ENCODE measurements at regions not wholly inside any gene's neighbourhood (a gene's known extent, or its start where the extent isn't known, plus 50 kb on each side); places are given as distances from the start of the nearest gene placed in this dataset.

GRCh38 chr17:72342627-72343527, 222.1 kb downstream of the SOX9 start:
- no peak for ATAC-seq (replicated peaks)
- H3K27me3 Mint-ChIP-seq = peaks cover 16% of the 10 kb centered on the region
- no peaks in the 10 kb centered on the region for H3K36me3 Mint-ChIP-seq (ENCODE audit: low read depth)
- no peak overlapping the region for H3K27ac Mint-ChIP-seq
- peaks cover 5% of the 10 kb centered on the region for H3K9me3 Mint-ChIP-seq
- no peak overlapping the region for H3K4me3 Mint-ChIP-seq
- no peaks in the 10 kb centered on the region for H3K4me1 Mint-ChIP-seq

- Mint-ChIP-seq H3K9me3 (peaks cover 5% of the 10 kb centered on the region), H3K36me3 (ENCODE audit: low read depth) (no peaks in the 10 kb centered on the region), H3K4me3 (no peak overlapping the region), H3K4me1 (no peaks in the 10 kb centered on the region), H3K27me3 (peaks cover 11% of the 10 kb centered on the region), H3K27ac (no peak overlapping the region)
- no peak for ATAC-seq (replicated peaks)
Observed at GRCh38 chr17:72343911-72344310, 223.1 kb downstream of the SOX9 start.

GRCh38 chr17:72344613-72345012, 223.8 kb downstream of the SOX9 start:
- no peaks in the 10 kb centered on the region for H3K4me1 Mint-ChIP-seq
- H3K27me3 Mint-ChIP-seq = peaks cover 11% of the 10 kb centered on the region
- H3K36me3 Mint-ChIP-seq (ENCODE audit: low read depth) = no peaks in the 10 kb centered on the region
- no peak overlapping the region for H3K27ac Mint-ChIP-seq
- ATAC-seq (replicated peaks) = no peak
- H3K9me3 Mint-ChIP-seq = peaks cover 5% of the 10 kb centered on the region
- no peak overlapping the region for H3K4me3 Mint-ChIP-seq

GRCh38 chr17:72345088-72345487, 224.3 kb downstream of the SOX9 start:
- ATAC-seq (replicated peaks) = no peak
- H3K27me3 Mint-ChIP-seq = peaks cover 11% of the 10 kb centered on the region
- H3K36me3 Mint-ChIP-seq (ENCODE audit: low read depth) = no peaks in the 10 kb centered on the region
- H3K9me3 Mint-ChIP-seq = peaks cover 5% of the 10 kb centered on the region
- no peak overlapping the region for H3K27ac Mint-ChIP-seq
- H3K4me1 Mint-ChIP-seq = no peaks in the 10 kb centered on the region
- H3K4me3 Mint-ChIP-seq = no peak overlapping the region

- Mint-ChIP-seq H3K27me3 (peaks cover 11% of the 10 kb centered on the region), H3K4me1 (no peaks in the 10 kb centered on the region), H3K4me3 (no peak overlapping the region), H3K36me3 (ENCODE audit: low read depth) (no peaks in the 10 kb centered on the region), H3K9me3 (peaks cover 5% of the 10 kb centered on the region), H3K27ac (no peak overlapping the region)
- ATAC-seq (replicated peaks) = no peak
Observed at GRCh38 chr17:72345536-72345935, 224.7 kb downstream of the SOX9 start.

- H3K27ac Mint-ChIP-seq = no peak overlapping the region
Observed at GRCh38 chr17:72346306-72346705, 225.5 kb downstream of the SOX9 start.

GRCh38 chr17:72349011-72349410, 228.2 kb downstream of the SOX9 start:
- H3K36me3 Mint-ChIP-seq (ENCODE audit: low read depth) = no peaks in the 10 kb centered on the region
- peaks cover 8% of the 10 kb centered on the region for H3K27me3 Mint-ChIP-seq
- no peak for ATAC-seq (replicated peaks)
- H3K27ac Mint-ChIP-seq = no peak overlapping the region
- H3K9me3 Mint-ChIP-seq = peaks cover 5% of the 10 kb centered on the region
- no peaks in the 10 kb centered on the region for H3K4me1 Mint-ChIP-seq
- no peak overlapping the region for H3K4me3 Mint-ChIP-seq

More at GRCh38 chr17:72346306-72346705, 225.5 kb downstream of the SOX9 start:
- no peak for ATAC-seq (replicated peaks)
- Mint-ChIP-seq H3K9me3 (peaks cover 5% of the 10 kb centered on the region), H3K27me3 (peaks cover 11% of the 10 kb centered on the region), H3K4me1 (no peaks in the 10 kb centered on the region), H3K4me3 (no peak overlapping the region), H3K36me3 (ENCODE audit: low read depth) (no peaks in the 10 kb centered on the region)

GRCh38 chr17:72349491-72349995, 228.7 kb downstream of the SOX9 start:
- ATAC-seq (replicated peaks) = no peak
- Mint-ChIP-seq H3K4me3 (no peak overlapping the region), H3K27ac (no peak overlapping the region), H3K4me1 (no peaks in the 10 kb centered on the region), H3K9me3 (peaks cover 1% of the 10 kb centered on the region), H3K36me3 (ENCODE audit: low read depth) (no peaks in the 10 kb centered on the region), H3K27me3 (peaks cover 8% of the 10 kb centered on the region)

- H3K36me3 Mint-ChIP-seq (ENCODE audit: low read depth) = no peaks in the 10 kb centered on the region
- H3K4me1 Mint-ChIP-seq = no peaks in the 10 kb centered on the region
- no peaks in the 10 kb centered on the region for H3K9me3 Mint-ChIP-seq
- no peak for ATAC-seq (replicated peaks)
- H3K27ac Mint-ChIP-seq = no peak overlapping the region
- H3K4me3 Mint-ChIP-seq = no peak overlapping the region
- peaks cover 8% of the 10 kb centered on the region for H3K27me3 Mint-ChIP-seq
Observed at GRCh38 chr17:72350073-72350472, 229.3 kb downstream of the SOX9 start.

- no peaks in the 10 kb centered on the region for H3K4me1 Mint-ChIP-seq
- H3K9me3 Mint-ChIP-seq = peaks cover 6% of the 10 kb centered on the region
- ATAC-seq (replicated peaks) = no peak
- H3K36me3 Mint-ChIP-seq (ENCODE audit: low read depth) = no peaks in the 10 kb centered on the region
- H3K27ac Mint-ChIP-seq = no peak overlapping the region
- H3K4me3 Mint-ChIP-seq = no peak overlapping the region
- H3K27me3 Mint-ChIP-seq = peaks cover 8% of the 10 kb centered on the region
Observed at GRCh38 chr17:72351365-72351764, 230.5 kb downstream of the SOX9 start.

GRCh38 chr17:72351884-72352346, 231.1 kb downstream of the SOX9 start:
- Mint-ChIP-seq H3K4me3 (no peak overlapping the region), H3K36me3 (ENCODE audit: low read depth) (no peaks in the 10 kb centered on the region), H3K9me3 (peaks cover 6% of the 10 kb centered on the region), H3K27me3 (peaks cover 8% of the 10 kb centered on the region), H3K27ac (no peak overlapping the region), H3K4me1 (no peaks in the 10 kb centered on the region)
- ATAC-seq (replicated peaks) = no peak

- H3K4me1 Mint-ChIP-seq = no peaks in the 10 kb centered on the region
- H3K27ac Mint-ChIP-seq = no peak overlapping the region
- H3K36me3 Mint-ChIP-seq (ENCODE audit: low read depth) = no peaks in the 10 kb centered on the region
- H3K27me3 Mint-ChIP-seq = peaks cover 5% of the 10 kb centered on the region
- no peak overlapping the region for H3K4me3 Mint-ChIP-seq
- peaks cover 6% of the 10 kb centered on the region for H3K9me3 Mint-ChIP-seq
- no peak for ATAC-seq (replicated peaks)
Observed at GRCh38 chr17:72353502-72353901, 232.7 kb downstream of the SOX9 start.

- H3K4me1 Mint-ChIP-seq = no peaks in the 10 kb centered on the region
- peaks cover 5% of the 10 kb centered on the region for H3K27me3 Mint-ChIP-seq
- no peak overlapping the region for H3K27ac Mint-ChIP-seq
- no peaks in the 10 kb centered on the region for H3K36me3 Mint-ChIP-seq (ENCODE audit: low read depth)
- H3K4me3 Mint-ChIP-seq = no peak overlapping the region
- peaks cover 6% of the 10 kb centered on the region for H3K9me3 Mint-ChIP-seq
- ATAC-seq (replicated peaks) = no peak
Observed at GRCh38 chr17:72354071-72354470, 233.3 kb downstream of the SOX9 start.

GRCh38 chr17:72357764-72358365, 237.0 kb downstream of the SOX9 start:
- no peak for ATAC-seq (replicated peaks)
- no peak overlapping the region for H3K27ac Mint-ChIP-seq
- no peaks in the 10 kb centered on the region for H3K36me3 Mint-ChIP-seq (ENCODE audit: low read depth)
- peaks cover 10% of the 10 kb centered on the region for H3K9me3 Mint-ChIP-seq
- H3K4me3 Mint-ChIP-seq = no peak overlapping the region
- H3K27me3 Mint-ChIP-seq = peaks cover 8% of the 10 kb centered on the region
- peaks cover 5% of the 10 kb centered on the region for H3K4me1 Mint-ChIP-seq

- ATAC-seq (replicated peaks) = no peak
- H3K27me3 Mint-ChIP-seq = peaks cover 8% of the 10 kb centered on the region
- peaks cover 5% of the 10 kb centered on the region for H3K4me1 Mint-ChIP-seq
- H3K36me3 Mint-ChIP-seq (ENCODE audit: low read depth) = no peaks in the 10 kb centered on the region
- no peak overlapping the region for H3K4me3 Mint-ChIP-seq
- peaks cover 10% of the 10 kb centered on the region for H3K9me3 Mint-ChIP-seq
- no peak overlapping the region for H3K27ac Mint-ChIP-seq
Observed at GRCh38 chr17:72358465-72358864, 237.6 kb downstream of the SOX9 start.

Data from activated T-helper 17 cell treated with anti-CD3 and anti-CD28 coated beads, Interleukin-2, amount 50 U/mL, for 72 hours (primary cell).